GM23338 (cell line): ENCODE measurements at regions not wholly inside any gene's neighbourhood (a gene's known extent, or its start where the extent isn't known, plus 50 kb on each side); places are given as distances from the start of the nearest gene placed in this dataset.

Experiments used
- ATAC-seq: fragments of 200-7000 bp; cut with Tn5 transposase; 3 replicates; pipeline ENCODE4 v1.9.1; 2020
- DNase-seq: peaks from one replicate; pipeline ENCODE4 v3.0.0-alpha.2; 2015; ENCODE audit warnings: low spot score
- H2AFZ ChIP-seq: fragments of 200-600 bp; sonication (generic); 2 replicates; pipeline ENCODE4 v1.8.0; 2016; ENCODE audit warnings: antibody characterized with exemption, mild to moderate bottlenecking, moderate library complexity
- H3F3A ChIP-seq: fragments of 200-600 bp; sonication (generic); replicated peaks from 2 replicates; pipeline ENCODE4 v1.8.0; 2017; ENCODE audit warnings: antibody characterized with exemption, mixed run types, low read depth
- H3K27ac ChIP-seq: fragments of 200-600 bp; sonication (generic); 2 replicates; pipeline ENCODE4 v1.6.1; 2016; ENCODE audit warnings: low read depth
- H3K27me3 ChIP-seq: fragments of 200-600 bp; sonication (generic); 2 replicates; pipeline ENCODE4 v1.8.0; 2016; ENCODE audit warnings: mild to moderate bottlenecking, mixed run types, moderate library complexity; ENCODE audit not compliant: insufficient read depth
- H3K36me3 ChIP-seq: fragments of 200-600 bp; sonication (generic); 2 replicates; pipeline ENCODE4 v1.8.0; 2016; ENCODE audit warnings: mild to moderate bottlenecking; ENCODE audit not compliant: insufficient read depth
- H3K4me1 ChIP-seq: fragments of 200-600 bp; sonication (generic); 2 replicates; pipeline ENCODE4 v1.8.0; 2016; ENCODE audit warnings: mild to moderate bottlenecking, moderate library complexity; ENCODE audit not compliant: insufficient read depth
- H3K4me2 ChIP-seq: fragments of 200-600 bp; sonication (generic); 2 replicates; pipeline ENCODE4 v1.7.1; 2017; ENCODE audit warnings: mixed run types
- H3K4me3 ChIP-seq: fragments of 200-600 bp; sonication (generic); 2 replicates; pipeline ENCODE4 v1.6.1; 2016; ENCODE audit warnings: mixed run types
- H3K79me2 ChIP-seq: fragments of 200-600 bp; sonication (generic); replicated peaks from 2 replicates; pipeline ENCODE4 v1.8.0; 2017; ENCODE audit warnings: mild to moderate bottlenecking; ENCODE audit not compliant: insufficient read depth
- H3K9me2 ChIP-seq: fragments of 200-600 bp; sonication (generic); 2 replicates; pipeline ENCODE4 v1.8.0; 2017; ENCODE audit not compliant: insufficient read depth
- H4K20me1 ChIP-seq: fragments of 200-600 bp; sonication (generic); replicated peaks from 2 replicates; pipeline ENCODE4 v1.8.0; 2017; ENCODE audit warnings: mild to moderate bottlenecking; ENCODE audit not compliant: insufficient read depth
- H3K27ac Mint-ChIP-seq: 2 replicates; pipeline ENCODE4 v1.8.0; 2020; ENCODE audit warnings: inconsistent platforms, mild to moderate bottlenecking, moderate library complexity, mixed read lengths
- H3K27me3 Mint-ChIP-seq: 3 replicates; pipeline ENCODE4 v1.8.0; 2022; ENCODE audit warnings: low read depth, mild to moderate bottlenecking, moderate library complexity, mixed read lengths, inconsistent platforms; ENCODE audit not compliant: insufficient read depth, poor library complexity
- H3K36me3 Mint-ChIP-seq: 3 replicates; pipeline ENCODE4 v1.8.0; 2021; ENCODE audit warnings: low read depth, mild to moderate bottlenecking, inconsistent platforms, moderate library complexity, mixed read lengths
- H3K4me1 Mint-ChIP-seq: 3 replicates; pipeline ENCODE4 v1.8.0; 2020; ENCODE audit warnings: mild to moderate bottlenecking, inconsistent platforms, mixed read lengths
- H3K4me3 Mint-ChIP-seq: 3 replicates; pipeline ENCODE4 v1.8.0; 2021; ENCODE audit warnings: moderate library complexity, mild to moderate bottlenecking, inconsistent platforms, mixed read lengths
- H3K9me3 Mint-ChIP-seq: 3 replicates; pipeline ENCODE4 v1.8.0; 2020; ENCODE audit warnings: moderate library complexity, mild to moderate bottlenecking, inconsistent platforms, mixed read lengths
- CREB1 ChIP-seq: fragments of 250-450 bp; sonication (Bioruptor Pico); IDR thresholded peaks from 2 replicates; pipeline ENCODE4 v1.5.0; 2020; ENCODE audit warnings: low read depth, mild to moderate bottlenecking, moderate library complexity
- EZH2phosphoT487 ChIP-seq: fragments of 200-600 bp; sonication (generic); IDR thresholded peaks from one replicate; pipeline ENCODE4 v1.8.1; 2018; ENCODE audit warnings: antibody characterized with exemption; ENCODE audit not compliant: unreplicated experiment
- NANOG ChIP-seq: IDR thresholded peaks from 2 replicates; pipeline ENCODE4 v1.6.1; 2016; ENCODE audit warnings: antibody characterized with exemption, borderline replicate concordance
- POLR2AphosphoS5 ChIP-seq: IDR thresholded peaks from 2 replicates; pipeline ENCODE4 v1.6.1; 2016; ENCODE audit warnings: antibody characterized with exemption, low read depth
- REST ChIP-seq: IDR thresholded peaks from one replicate; pipeline ENCODE4 v1.6.1; 2018; ENCODE audit warnings: antibody characterized with exemption; ENCODE audit not compliant: unreplicated experiment
- ZNF331 ChIP-seq: fragments of 250-450 bp; sonication (Bioruptor Pico); IDR thresholded peaks from 2 replicates; pipeline ENCODE4 v1.5.0; 2020; ENCODE audit warnings: low read depth, mild to moderate bottlenecking, moderate library complexity
- TF ChIP-seq, protein P1 (sequence below): fragments of 250-450 bp; sonication (Bioruptor Pico); IDR thresholded peaks from 2 replicates; pipeline ENCODE4 v1.5.0; 2020; ENCODE audit warnings: mild to moderate bottlenecking, moderate library complexity

DNA sequence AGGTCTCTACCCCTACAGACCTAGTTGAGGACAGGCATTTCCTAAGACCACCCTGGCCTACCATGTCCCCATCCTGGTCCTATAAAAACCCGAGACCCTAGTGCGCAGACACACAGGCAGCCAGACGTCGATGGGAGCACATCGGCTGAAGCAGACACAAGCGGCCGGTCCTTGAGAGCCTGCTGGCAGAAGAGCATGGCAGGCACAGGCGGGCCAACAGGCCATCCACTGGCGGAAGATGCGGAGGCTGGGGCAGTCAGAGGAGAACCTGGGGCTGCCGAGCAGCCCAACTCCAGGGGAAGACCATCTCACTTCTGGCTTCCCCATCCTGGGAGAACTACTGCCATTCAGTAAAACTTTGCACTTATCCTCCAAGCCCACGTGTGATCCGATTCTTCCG lies 396.8 kb downstream of the AEBP2 start (continued):
- TF ChIP-seq, protein P1, sequence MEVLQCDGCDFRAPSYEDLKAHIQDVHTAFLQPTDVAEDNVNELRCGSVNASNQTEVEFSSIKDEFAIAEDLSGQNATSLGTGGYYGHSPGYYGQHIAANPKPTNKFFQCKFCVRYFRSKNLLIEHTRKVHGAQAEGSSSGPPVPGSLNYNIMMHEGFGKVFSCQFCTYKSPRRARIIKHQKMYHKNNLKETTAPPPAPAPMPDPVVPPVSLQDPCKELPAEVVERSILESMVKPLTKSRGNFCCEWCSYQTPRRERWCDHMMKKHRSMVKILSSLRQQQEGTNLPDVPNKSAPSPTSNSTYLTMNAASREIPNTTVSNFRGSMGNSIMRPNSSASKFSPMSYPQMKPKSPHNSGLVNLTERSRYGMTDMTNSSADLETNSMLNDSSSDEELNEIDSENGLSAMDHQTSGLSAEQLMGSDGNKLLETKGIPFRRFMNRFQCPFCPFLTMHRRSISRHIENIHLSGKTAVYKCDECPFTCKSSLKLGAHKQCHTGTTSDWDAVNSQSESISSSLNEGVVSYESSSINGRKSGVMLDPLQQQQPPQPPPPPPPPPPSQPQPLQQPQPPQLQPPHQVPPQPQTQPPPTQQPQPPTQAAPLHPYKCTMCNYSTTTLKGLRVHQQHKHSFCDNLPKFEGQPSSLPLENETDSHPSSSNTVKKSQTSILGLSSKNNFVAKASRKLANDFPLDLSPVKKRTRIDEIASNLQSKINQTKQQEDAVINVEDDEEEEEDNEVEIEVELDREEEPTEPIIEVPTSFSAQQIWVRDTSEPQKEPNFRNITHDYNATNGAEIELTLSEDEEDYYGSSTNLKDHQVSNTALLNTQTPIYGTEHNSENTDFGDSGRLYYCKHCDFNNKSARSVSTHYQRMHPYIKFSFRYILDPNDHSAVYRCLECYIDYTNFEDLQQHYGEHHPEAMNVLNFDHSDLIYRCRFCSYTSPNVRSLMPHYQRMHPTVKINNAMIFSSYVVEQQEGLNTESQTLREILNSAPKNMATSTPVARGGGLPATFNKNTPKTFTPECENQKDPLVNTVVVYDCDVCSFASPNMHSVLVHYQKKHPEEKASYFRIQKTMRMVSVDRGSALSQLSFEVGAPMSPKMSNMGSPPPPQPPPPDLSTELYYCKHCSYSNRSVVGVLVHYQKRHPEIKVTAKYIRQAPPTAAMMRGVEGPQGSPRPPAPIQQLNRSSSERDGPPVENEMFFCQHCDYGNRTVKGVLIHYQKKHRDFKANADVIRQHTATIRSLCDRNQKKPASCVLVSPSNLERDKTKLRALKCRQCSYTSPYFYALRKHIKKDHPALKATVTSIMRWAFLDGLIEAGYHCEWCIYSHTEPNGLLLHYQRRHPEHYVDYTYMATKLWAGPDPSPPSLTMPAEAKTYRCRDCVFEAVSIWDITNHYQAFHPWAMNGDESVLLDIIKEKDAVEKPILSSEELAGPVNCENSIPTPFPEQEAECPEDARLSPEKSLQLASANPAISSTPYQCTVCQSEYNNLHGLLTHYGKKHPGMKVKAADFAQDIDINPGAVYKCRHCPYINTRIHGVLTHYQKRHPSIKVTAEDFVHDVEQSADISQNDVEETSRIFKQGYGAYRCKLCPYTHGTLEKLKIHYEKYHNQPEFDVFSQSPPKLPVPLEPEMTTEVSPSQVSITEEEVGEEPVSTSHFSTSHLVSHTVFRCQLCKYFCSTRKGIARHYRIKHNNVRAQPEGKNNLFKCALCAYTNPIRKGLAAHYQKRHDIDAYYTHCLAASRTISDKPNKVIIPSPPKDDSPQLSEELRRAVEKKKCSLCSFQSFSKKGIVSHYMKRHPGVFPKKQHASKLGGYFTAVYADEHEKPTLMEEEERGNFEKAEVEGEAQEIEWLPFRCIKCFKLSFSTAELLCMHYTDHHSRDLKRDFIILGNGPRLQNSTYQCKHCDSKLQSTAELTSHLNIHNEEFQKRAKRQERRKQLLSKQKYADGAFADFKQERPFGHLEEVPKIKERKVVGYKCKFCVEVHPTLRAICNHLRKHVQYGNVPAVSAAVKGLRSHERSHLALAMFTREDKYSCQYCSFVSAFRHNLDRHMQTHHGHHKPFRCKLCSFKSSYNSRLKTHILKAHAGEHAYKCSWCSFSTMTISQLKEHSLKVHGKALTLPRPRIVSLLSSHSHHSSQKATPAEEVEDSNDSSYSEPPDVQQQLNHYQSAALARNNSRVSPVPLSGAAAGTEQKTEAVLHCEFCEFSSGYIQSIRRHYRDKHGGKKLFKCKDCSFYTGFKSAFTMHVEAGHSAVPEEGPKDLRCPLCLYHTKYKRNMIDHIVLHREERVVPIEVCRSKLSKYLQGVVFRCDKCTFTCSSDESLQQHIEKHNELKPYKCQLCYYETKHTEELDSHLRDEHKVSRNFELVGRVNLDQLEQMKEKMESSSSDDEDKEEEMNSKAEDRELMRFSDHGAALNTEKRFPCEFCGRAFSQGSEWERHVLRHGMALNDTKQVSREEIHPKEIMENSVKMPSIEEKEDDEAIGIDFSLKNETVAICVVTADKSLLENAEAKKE (CRISPR knock-in tag) = no peak
- no peak for TF ChIP-seq REST
- TF ChIP-seq CREB1 (CRISPR knock-in tag) = no peak

DNA sequence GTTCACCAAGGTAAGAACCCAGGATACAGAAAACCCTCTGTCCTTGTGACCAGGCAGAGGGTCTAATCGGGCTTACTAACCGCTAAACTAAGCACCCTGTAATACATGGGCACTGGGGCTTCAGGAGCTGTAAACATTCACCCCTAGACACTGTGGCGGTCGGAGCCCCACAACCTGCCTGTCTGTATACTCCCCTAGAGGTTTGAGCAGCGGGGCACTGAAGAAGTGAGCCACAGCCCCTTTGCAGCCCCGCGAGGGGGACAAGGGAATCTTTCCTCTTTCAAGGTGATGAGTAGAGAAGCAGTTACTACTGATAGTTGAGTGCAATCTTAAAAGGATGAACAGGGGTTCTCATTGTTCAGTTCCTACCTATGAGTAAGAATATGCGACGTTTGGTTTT lies 397.2 kb downstream of the AEBP2 start:
- DNase-seq = no peak
- Histone ChIP-seq H3F3A (no peaks in the 10 kb centered on the region), H3K27ac (no peak overlapping the region), H3K36me3 (no peaks in the 10 kb centered on the region), H3K79me2 (no peaks in the 10 kb centered on the region), H3K4me2 (no peak overlapping the region), H3K4me1 (no peaks in the 10 kb centered on the region), H3K27me3 (no peaks in the 10 kb centered on the region), H2AFZ (no peak overlapping the region), H3K4me3 (no peak overlapping the region), H3K9me2 (no peaks in the 10 kb centered on the region), H4K20me1 (no peaks in the 10 kb centered on the region)
- no peak overlapping the region for H3K27ac Mint-ChIP-seq
- H3K9me3 Mint-ChIP-seq = no peaks in the 10 kb centered on the region; the same call in 2 of the 3 replicates
- no peak for ATAC-seq
- no peaks in the 10 kb centered on the region; the same call in 2 of the 3 replicates for H3K4me1 Mint-ChIP-seq
- H3K27me3 Mint-ChIP-seq = peaks cover 2% of the 10 kb centered on the region
- no peak overlapping the region for H3K4me3 Mint-ChIP-seq
- TF ChIP-seq EZH2phosphoT487 (no peak), ZNF331 (CRISPR knock-in tag) (no peak), NANOG (no peak), POLR2AphosphoS5 (no peak)
- H3K36me3 Mint-ChIP-seq = no peaks in the 10 kb centered on the region; the same call in 2 of the 3 replicates
